ENCODE measurements at regions not wholly inside any gene's neighbourhood (a gene's known extent, or its start where the extent isn't known, plus 50 kb on each side); places are given as distances from the start of the nearest gene placed in this dataset.

GRCh38 chr13:87798536-87798935, 127.4 kb downstream of the SLITRK5 start:
- intact Hi-C loops (cut with DNase I), result no loop called here
- DNase-seq, result no peak
- no peaks in the 10 kb centered on the region for H3K36me3 ChIP-seq
- no peak for ATAC-seq
- TF ChIP-seq CTCF (IDR thresholded peaks at IDR 0.05), result no peak
- H3K27ac ChIP-seq, result no peak overlapping the region
- H3K27me3 ChIP-seq, result no peaks in the 10 kb centered on the region
- 64 to 74% methylated on average over 2 of the region's 2 CpGs for WGBS, 2 donors
- no peaks in the 10 kb centered on the region for H3K9me3 ChIP-seq
- H3K4me3 ChIP-seq, result no peak overlapping the region
- no peaks in the 10 kb centered on the region for H3K4me1 ChIP-seq

- H3K4me3 ChIP-seq, result no peak overlapping the region
- WGBS, 2 donors, result 20 to 21% methylated on average over 13 of the region's 13 CpGs
- H3K4me1 ChIP-seq, result no peaks in the 10 kb centered on the region
- no peak overlapping the region for H3K27ac ChIP-seq
- no peaks in the 10 kb centered on the region for H3K9me3 ChIP-seq
- intact Hi-C loops (cut with DNase I), result no loop called here
- ATAC-seq, result no peak
- no peaks in the 10 kb centered on the region for H3K27me3 ChIP-seq
- no peak for TF ChIP-seq CTCF (IDR thresholded peaks at IDR 0.05)
- H3K36me3 ChIP-seq, result no peaks in the 10 kb centered on the region
- no peak for DNase-seq
These were observed 139.2 kb downstream of the SLITRK5 start for GRCh38 chr13:87810391-87810801.

GRCh38 chr13:87810920-87811344, 139.8 kb downstream of the SLITRK5 start:
- Histone ChIP-seq H3K27ac (no peak overlapping the region), H3K4me3 (no peak overlapping the region), H3K4me1 (no peaks in the 10 kb centered on the region), H3K36me3 (no peaks in the 10 kb centered on the region), H3K9me3 (no peaks in the 10 kb centered on the region), H3K27me3 (no peaks in the 10 kb centered on the region)
- intact Hi-C loops (cut with DNase I), result no loop called here
- no peak for ATAC-seq
- no peak for DNase-seq
- WGBS, 2 donors, result 80 to 82% methylated on average over 14 of the region's 14 CpGs
- TF ChIP-seq CTCF (IDR thresholded peaks at IDR 0.05), result no peak

- Histone ChIP-seq H3K27ac (no peak overlapping the region), H3K27me3 (no peaks in the 10 kb centered on the region), H3K36me3 (no peaks in the 10 kb centered on the region), H3K4me3 (no peak overlapping the region), H3K4me1 (no peaks in the 10 kb centered on the region), H3K9me3 (no peaks in the 10 kb centered on the region)
- ATAC-seq, result no peak
- no peak for TF ChIP-seq CTCF (IDR thresholded peaks at IDR 0.05)
- WGBS, 2 donors, result 57 to 58% methylated on average over 3 of the region's 3 CpGs
- no peak for DNase-seq
- intact Hi-C loops (cut with DNase I), result no loop called here
These were observed 143.2 kb downstream of the SLITRK5 start for GRCh38 chr13:87814403-87814802.

- ATAC-seq (no peak), DNase-seq (no peak)
- WGBS, 2 donors, result 38 to 47% methylated on average over 1 of the region's 1 CpG
- Histone ChIP-seq H3K27ac (no peak overlapping the region), H3K27me3 (no peaks in the 10 kb centered on the region), H3K36me3 (no peaks in the 10 kb centered on the region), H3K4me3 (no peak overlapping the region), H3K9me3 (no peaks in the 10 kb centered on the region), H3K4me1 (no peaks in the 10 kb centered on the region)
- TF ChIP-seq CTCF (IDR thresholded peaks at IDR 0.05), result no peak
- intact Hi-C loops (cut with DNase I), result no loop called here
These were observed 149.1 kb downstream of the SLITRK5 start for GRCh38 chr13:87820241-87820640.

All from heart right ventricle (tissue), 16 donors.